ENCODE measurements at regions not wholly inside any gene's neighbourhood (a gene's known extent, or its start where the extent isn't known, plus 50 kb on each side); places are given as distances from the start of the nearest gene placed in this dataset.

DNA sequence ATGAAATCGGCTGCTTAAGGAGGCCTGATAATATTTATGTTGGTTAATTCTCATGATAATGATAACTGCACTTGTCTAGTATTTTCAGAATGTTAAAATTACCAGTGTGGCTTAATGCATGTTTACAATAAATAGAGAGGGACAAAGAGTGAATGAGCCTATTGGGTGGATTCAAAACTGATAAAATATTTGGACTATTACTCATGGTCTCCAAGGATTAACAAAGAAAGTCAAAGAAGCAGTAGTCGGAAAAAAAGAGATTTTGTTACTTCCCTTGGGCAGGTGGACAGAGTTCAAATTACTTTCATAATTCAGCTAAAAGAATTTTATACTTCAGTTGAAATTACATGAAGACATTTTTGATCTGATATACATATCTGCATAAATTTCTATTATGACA, 258.2 kb upstream of the PMFBP1 start:
- H3K4me3 ChIP-seq (ENCODE audit: low read depth, low read length): no peak overlapping the region
- TF ChIP-seq, protein P1, sequence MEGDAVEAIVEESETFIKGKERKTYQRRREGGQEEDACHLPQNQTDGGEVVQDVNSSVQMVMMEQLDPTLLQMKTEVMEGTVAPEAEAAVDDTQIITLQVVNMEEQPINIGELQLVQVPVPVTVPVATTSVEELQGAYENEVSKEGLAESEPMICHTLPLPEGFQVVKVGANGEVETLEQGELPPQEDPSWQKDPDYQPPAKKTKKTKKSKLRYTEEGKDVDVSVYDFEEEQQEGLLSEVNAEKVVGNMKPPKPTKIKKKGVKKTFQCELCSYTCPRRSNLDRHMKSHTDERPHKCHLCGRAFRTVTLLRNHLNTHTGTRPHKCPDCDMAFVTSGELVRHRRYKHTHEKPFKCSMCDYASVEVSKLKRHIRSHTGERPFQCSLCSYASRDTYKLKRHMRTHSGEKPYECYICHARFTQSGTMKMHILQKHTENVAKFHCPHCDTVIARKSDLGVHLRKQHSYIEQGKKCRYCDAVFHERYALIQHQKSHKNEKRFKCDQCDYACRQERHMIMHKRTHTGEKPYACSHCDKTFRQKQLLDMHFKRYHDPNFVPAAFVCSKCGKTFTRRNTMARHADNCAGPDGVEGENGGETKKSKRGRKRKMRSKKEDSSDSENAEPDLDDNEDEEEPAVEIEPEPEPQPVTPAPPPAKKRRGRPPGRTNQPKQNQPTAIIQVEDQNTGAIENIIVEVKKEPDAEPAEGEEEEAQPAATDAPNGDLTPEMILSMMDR (IDR thresholded peaks at IDR 0.05; ENCODE audit: low read depth, low read length): no peak
- DNase-seq (ENCODE audit: low read depth, low spot score): no peak
- in situ Hi-C loops (cut with HindIII; ENCODE audit: low sequenced_read_pairs): no loop called here

DNA sequence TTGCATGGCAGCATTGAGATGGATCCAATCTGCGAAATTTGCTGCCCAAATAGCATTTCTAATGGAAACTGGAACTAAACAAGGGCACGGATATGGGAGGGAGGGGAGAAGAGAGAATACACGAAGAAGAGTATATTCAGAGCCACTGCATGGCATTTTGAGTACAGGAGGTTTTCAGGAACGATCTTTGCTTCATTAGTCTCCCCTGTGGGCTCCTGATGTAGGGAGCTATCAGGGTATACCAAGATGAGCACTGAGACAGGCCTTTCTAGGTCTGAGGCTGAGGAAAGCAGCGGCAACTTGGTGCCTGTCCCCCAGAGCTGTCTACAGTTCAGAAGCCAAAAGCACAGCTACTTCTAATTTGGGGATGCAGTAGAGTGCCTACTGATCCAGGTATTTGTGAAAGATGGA, 257.7 kb upstream of the PMFBP1 start:
- in situ Hi-C loops (cut with HindIII; ENCODE audit: low sequenced_read_pairs): no loop called here
- H3K4me3 ChIP-seq (ENCODE audit: low read depth, low read length): no peak overlapping the region
- DNase-seq (ENCODE audit: low read depth, low spot score): no peak
- TF ChIP-seq, protein P1 (IDR thresholded peaks at IDR 0.05; ENCODE audit: low read depth, low read length): no peak

DNA sequence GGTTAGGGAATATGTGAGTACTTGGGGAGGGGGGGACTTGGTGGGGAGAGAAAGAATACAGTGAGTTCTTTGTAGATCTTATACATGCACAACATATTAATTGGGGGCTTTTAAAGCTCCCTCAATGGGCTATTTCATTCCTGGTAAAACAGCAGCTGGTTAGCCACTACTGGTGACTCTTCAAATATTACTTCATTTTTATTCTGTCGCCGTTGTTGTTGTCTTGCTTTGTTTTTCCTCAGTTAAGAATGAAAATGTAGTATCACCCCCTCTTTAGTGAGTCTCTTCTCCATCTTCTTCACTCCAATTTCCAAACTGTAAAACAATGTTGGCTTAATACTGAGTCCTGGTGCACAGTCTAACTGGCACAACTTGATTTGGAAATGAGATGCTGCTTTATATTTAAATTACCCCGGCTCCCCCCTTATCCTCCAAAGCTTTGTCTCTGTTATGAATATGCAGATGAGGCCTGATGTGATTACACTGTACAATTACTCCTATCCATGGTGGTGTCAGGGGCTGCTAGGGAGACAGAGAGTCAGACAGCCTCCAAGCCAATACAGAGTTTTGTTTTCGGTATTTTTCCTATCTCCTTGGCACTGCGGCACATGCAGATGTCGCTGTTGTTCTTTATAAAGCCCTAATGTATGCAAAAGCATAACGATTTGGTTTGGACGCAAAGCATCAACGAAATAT, 256.9 kb upstream of the PMFBP1 start:
- TF ChIP-seq, protein P1 (IDR thresholded peaks at IDR 0.05; ENCODE audit: low read depth, low read length): peak; percentile 42
- in situ Hi-C loops (cut with HindIII; ENCODE audit: low sequenced_read_pairs): no loop called here
- H3K4me3 ChIP-seq (ENCODE audit: low read depth, low read length): no peak overlapping the region
- DNase-seq (ENCODE audit: low read depth, low spot score): peak; percentile 35

DNA sequence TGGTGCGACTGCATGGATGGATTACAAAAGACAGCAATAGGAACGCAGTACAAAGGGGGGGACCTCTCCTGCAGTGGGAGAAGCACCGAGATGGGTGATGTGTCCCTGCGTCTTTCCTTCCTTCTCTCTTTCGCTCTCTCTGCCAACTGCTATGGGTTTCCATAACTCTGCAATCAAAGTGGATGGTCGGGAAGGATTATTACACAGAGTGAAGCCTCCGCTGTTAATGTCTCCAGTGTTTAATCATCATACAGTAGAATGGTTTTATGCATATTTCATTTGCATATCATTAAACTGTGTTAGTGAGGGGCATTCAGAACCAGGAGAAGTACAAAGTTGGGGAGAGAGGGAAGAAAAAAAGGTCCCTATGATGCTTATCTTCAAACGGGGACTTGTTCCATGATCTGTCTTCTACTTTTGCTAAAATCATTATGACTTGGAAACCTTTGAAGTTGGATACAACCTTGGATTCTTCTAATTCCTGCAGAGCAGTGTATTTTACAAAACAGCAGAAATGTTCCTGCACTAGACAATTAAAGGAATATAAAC, 255.9 kb upstream of the PMFBP1 start:
- TF ChIP-seq, protein P1 (IDR thresholded peaks at IDR 0.05; ENCODE audit: low read depth, low read length): no peak

DNA sequence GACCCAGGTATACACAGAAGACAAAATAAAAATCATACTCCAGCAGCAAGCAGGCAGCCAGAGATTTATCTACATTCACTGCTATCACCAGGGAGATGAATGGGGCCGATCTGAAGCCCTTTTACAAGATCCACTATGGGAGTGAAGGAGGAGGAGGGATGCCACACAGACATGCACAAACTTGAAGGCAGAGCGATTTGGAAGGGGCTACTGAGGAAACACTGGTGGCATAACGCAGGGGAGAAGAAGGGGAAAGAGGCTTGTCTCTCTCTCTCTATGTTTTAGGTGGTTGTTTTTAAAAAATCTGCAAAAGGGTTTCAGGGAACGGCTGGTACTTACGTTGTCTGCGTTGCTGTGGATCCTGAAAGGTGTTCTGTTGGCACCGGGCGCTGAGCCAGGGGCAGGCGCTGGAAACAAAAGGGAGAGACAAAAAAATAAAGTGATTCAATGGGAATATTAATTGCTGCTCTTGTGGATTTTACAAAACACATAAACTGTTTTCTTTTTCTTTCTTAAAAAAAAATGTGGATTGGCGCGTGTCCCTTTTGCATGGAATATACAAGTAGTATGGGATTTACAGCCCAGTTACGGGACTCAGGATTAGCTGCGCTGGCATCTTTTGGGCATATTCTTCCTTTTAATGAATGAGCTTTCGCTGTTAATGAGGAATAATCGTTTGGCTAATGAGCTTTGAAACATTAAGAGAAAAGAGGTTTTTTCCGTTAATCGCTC, 255.3 kb upstream of the PMFBP1 start:
- no peak for DNase-seq (ENCODE audit: low read depth, low spot score)
- TF ChIP-seq, protein P1 (IDR thresholded peaks at IDR 0.05; ENCODE audit: low read depth, low read length): no peak
- in situ Hi-C loops (cut with HindIII; ENCODE audit: low sequenced_read_pairs): no loop called here
- peak overlapping the region; percentile 32 for H3K4me3 ChIP-seq (ENCODE audit: low read depth, low read length)

More for the DNA sequence above, 255.9 kb upstream of the PMFBP1 start:
- no peak for DNase-seq (ENCODE audit: low read depth, low spot score)
- peak overlapping the region; percentile 32 for H3K4me3 ChIP-seq (ENCODE audit: low read depth, low read length)
- in situ Hi-C loops (cut with HindIII; ENCODE audit: low sequenced_read_pairs): no loop called here

DNA sequence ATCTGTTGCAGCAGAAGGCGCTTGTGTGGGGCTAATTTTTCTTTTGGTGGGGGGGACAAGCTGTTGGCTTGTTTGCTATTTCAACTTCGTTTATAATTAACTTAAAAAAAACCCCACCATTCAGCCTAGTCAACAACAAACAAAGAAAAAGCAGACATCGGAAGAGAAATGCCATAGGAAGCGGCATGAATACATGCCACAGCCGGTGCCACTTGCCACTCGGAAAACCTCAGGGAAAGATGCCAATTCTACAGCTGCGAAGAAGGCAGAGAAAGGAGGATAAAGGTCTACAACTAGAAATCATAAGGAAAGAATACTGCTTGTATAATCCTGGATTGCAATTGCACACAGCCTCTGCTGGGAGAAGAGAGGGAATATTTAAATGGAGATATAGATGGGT, 254.4 kb upstream of the PMFBP1 start:
- DNase-seq (ENCODE audit: low read depth, low spot score): no peak
- TF ChIP-seq, protein P1 (IDR thresholded peaks at IDR 0.05; ENCODE audit: low read depth, low read length): no peak
- no peak overlapping the region for H3K4me3 ChIP-seq (ENCODE audit: low read depth, low read length)
- in situ Hi-C loops (cut with HindIII; ENCODE audit: low sequenced_read_pairs): no loop called here

Data from astrocyte of the spinal cord (primary cell).